ENCODE measurements at regions not wholly inside any gene's neighbourhood (a gene's known extent, or its start where the extent isn't known, plus 50 kb on each side); places are given as distances from the start of the nearest gene placed in this dataset.

DNA sequence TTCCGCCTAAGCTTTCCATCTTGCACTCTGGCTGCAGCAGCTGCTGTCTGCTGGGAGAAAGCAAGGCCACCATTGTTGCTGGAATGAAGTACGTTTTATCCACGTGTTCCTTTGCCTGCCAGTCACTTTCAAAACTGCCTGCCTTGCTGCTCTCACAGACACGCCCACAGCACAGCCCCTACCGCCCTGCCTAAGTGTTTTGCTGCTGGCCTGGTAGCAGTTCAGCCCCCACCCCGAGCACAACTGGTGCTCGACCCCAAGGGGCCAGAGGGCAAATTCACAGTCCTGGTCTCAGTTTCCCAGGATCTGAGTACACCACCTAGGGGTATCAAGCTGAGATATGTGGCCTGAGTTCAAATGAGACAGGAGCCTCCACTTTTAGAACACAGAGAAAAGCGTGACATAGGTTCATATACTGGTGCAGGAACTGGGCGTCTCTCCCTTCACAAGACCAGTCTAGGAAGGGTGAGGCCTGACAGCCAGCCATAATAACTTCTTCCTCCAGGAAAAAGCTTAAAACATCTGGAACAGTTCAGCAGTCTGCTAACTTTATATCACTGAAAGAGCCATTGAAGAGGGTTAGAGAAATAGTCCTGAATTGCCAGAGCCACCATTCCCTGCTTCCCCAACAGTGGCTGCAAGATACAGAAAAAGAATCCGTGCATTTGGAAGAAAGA lies 1012.3 kb downstream of the ZPLD1 start:
- no peak for DNase-seq
- H3K36me3 ChIP-seq = no peaks in the 10 kb centered on the region
- 54 to 62% methylated on average over 4 to 6 of the region's 10 CpGs for WGBS, 2 donors
- intact Hi-C loops (cut with DNase I) = no loop called here
- peaks cover 0 to 11% (median 0%) of the 10 kb centered on the region in 3 donors for H3K9me3 ChIP-seq
- no peak overlapping the region for H3K4me3 ChIP-seq
- no peaks in the 10 kb centered on the region for H3K4me1 ChIP-seq
- TF ChIP-seq, protein P1, sequence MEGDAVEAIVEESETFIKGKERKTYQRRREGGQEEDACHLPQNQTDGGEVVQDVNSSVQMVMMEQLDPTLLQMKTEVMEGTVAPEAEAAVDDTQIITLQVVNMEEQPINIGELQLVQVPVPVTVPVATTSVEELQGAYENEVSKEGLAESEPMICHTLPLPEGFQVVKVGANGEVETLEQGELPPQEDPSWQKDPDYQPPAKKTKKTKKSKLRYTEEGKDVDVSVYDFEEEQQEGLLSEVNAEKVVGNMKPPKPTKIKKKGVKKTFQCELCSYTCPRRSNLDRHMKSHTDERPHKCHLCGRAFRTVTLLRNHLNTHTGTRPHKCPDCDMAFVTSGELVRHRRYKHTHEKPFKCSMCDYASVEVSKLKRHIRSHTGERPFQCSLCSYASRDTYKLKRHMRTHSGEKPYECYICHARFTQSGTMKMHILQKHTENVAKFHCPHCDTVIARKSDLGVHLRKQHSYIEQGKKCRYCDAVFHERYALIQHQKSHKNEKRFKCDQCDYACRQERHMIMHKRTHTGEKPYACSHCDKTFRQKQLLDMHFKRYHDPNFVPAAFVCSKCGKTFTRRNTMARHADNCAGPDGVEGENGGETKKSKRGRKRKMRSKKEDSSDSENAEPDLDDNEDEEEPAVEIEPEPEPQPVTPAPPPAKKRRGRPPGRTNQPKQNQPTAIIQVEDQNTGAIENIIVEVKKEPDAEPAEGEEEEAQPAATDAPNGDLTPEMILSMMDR (IDR thresholded peaks at IDR 0.05) = no peak
- no peak for TF ChIP-seq POLR2A (IDR thresholded peaks at IDR 0.05)
- no peaks in the 10 kb centered on the region for H3K27me3 ChIP-seq
- no peak overlapping the region for H3K27ac ChIP-seq

DNA sequence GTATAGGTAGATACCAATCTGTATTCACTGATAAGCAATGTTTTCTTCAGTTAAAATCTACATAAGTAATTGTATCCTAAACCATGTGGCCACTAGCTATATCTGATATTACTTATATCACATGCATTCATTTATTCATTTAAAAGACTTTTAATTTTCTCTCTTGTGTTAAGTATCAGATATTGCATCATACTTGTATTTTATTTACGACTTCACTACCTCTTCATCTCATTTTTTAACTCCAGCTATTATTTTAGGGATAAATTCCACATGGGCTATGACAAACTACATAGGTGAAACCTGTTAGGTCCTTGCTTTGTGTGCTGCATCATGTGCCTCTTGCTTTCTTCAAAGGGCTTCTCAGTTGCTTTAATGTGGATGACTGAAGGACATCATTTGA lies 1018.3 kb downstream of the ZPLD1 start:
- WGBS, 2 donors = 42 to 45% methylated on average over 1 of the region's 1 CpG
- Histone ChIP-seq H3K27me3 (no peaks in the 10 kb centered on the region), H3K4me1 (no peaks in the 10 kb centered on the region), H3K4me3 (no peak overlapping the region), H3K36me3 (no peaks in the 10 kb centered on the region), H3K27ac (no peak overlapping the region), H3K9me3 (peaks cover 0 to 5% (median 0%) of the 10 kb centered on the region in 3 donors)
- intact Hi-C loops (cut with DNase I) = no loop called here
- DNase-seq = no peak
- TF ChIP-seq, protein P1 (IDR thresholded peaks at IDR 0.05) = no peak
- no peak for TF ChIP-seq POLR2A (IDR thresholded peaks at IDR 0.05)

DNA sequence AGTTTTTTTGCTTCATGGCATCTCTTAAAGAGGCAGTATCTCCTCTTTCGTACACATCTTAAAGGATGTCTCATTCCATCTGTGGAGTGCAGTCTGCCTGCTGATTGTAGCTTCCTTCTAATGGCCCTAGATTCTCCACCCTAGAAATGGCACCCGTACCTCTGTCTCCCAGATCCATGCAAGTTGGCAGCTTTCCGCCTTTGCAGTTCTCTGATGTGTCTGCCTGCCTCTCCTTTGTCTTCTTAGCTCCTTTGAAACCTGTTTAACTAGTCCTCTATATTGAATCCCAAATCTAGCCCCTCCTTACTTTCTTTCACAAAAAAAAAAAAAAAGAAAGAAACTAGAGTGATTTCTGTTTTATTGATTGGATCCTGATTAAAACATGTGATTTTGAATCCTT lies 1025.0 kb downstream of the ZPLD1 start:
- Histone ChIP-seq H3K4me1 (no peaks in the 10 kb centered on the region), H3K36me3 (no peaks in the 10 kb centered on the region), H3K27ac (no peak overlapping the region), H3K9me3 (no peaks in the 10 kb centered on the region), H3K4me3 (no peak overlapping the region), H3K27me3 (no peaks in the 10 kb centered on the region)
- WGBS, 2 donors = 35 to 48% methylated on average over 3 of the region's 3 CpGs
- DNase-seq = no peak
- no peak for TF ChIP-seq POLR2A (IDR thresholded peaks at IDR 0.05)
- TF ChIP-seq, protein P1 (IDR thresholded peaks at IDR 0.05) = no peak
- intact Hi-C loops (cut with DNase I) = no loop called here

DNA sequence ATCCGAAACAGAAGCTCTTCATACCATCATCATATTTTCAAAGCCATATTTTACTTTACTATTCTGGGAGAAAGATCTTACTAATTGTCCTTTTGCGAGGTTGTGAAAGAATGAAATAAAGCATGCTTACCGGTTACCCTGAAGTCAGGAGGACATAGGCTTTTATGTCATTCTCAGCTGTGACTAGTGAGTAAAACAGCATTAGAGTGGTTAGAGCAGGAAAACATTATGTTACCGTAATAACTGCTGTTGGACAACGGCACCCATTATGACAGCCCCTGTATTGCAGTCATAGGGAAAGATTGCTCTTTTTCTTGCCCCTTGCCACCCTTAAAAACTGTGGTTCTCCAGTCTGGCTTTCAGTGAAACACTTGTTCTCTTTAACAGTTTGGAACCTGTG lies 1035.7 kb downstream of the ZPLD1 start:
- Histone ChIP-seq H3K9me3 (no peaks in the 10 kb centered on the region), H3K27ac (no peak overlapping the region), H3K4me1 (no peaks in the 10 kb centered on the region), H3K36me3 (no peaks in the 10 kb centered on the region), H3K4me3 (no peak overlapping the region), H3K27me3 (no peaks in the 10 kb centered on the region)
- TF ChIP-seq POLR2A (IDR thresholded peaks at IDR 0.05) = no peak
- TF ChIP-seq, protein P1 (IDR thresholded peaks at IDR 0.05) = no peak
- DNase-seq = no peak
- 79 to 82% methylated on average over 4 to 5 of the region's 5 CpGs for WGBS, 2 donors
- intact Hi-C loops (cut with DNase I) = no loop called here

DNA sequence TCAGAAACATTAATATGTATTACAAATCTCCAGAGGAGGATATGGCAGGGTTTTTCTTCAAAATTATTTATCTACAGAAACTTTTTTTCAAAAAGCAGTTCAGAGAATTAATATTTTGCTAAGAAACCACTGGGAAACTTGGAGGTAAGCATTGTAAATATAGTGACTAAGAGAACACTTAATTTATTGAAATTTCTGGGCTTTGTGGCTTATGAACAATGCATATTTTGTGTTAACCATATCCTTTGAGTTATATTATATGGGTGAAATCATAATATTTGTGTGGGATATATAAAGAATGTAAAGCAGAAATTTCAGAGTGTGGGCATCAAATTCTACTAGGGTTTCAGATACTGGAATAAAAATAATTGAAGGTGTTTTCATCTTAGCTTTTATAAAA lies 1059.2 kb downstream of the ZPLD1 start:
- intact Hi-C loops (cut with DNase I) = no loop called here
- H3K27ac ChIP-seq = no peak overlapping the region
- H3K4me1 ChIP-seq = no peaks in the 10 kb centered on the region
- H3K9me3 ChIP-seq = no peaks in the 10 kb centered on the region
- H3K36me3 ChIP-seq = no peaks in the 10 kb centered on the region
- DNase-seq = no peak
- TF ChIP-seq POLR2A (IDR thresholded peaks at IDR 0.05) = no peak
- TF ChIP-seq, protein P1 (IDR thresholded peaks at IDR 0.05) = no peak
- H3K4me3 ChIP-seq = no peak overlapping the region
- H3K27me3 ChIP-seq = no peaks in the 10 kb centered on the region
